HG03103 (cell line): ENCODE measurements at regions not wholly inside any gene's neighbourhood (a gene's known extent, or its start where the extent isn't known, plus 50 kb on each side); places are given as distances from the start of the nearest gene placed in this dataset.
"Not testable (repeated sequence)": the region's sequence is repeated elsewhere in the genome, so short reads cannot be mapped to it uniquely, and the experiment has no call there.

Experiments used
- ATAC-seq: cut with Tn5 transposase; IDR thresholded peaks from one replicate; pipeline ENCODE4 v1.9.1; 2021; ENCODE audit warnings: low read depth; ENCODE audit not compliant: unreplicated experiment

DNA sequence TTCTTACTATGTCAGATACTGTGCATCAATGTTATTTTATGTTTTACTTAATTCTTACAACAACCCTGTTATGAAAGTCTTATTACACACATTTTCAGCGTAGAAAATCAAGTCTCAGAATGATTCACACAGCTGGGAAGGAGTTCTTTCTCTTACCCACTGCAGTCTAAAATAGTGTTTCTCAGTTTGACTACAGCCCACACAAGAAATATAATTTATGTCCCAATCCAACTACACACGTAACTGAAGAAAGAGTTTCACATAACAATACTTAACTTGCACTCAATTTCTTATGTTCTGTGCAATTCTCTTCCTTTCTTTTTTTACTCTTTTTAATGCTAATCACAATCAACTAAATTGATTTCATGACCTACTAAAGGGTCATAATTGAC, 252.8 kb upstream of the ADGRL2 start:
- peak; percentile 65 for ATAC-seq

DNA sequence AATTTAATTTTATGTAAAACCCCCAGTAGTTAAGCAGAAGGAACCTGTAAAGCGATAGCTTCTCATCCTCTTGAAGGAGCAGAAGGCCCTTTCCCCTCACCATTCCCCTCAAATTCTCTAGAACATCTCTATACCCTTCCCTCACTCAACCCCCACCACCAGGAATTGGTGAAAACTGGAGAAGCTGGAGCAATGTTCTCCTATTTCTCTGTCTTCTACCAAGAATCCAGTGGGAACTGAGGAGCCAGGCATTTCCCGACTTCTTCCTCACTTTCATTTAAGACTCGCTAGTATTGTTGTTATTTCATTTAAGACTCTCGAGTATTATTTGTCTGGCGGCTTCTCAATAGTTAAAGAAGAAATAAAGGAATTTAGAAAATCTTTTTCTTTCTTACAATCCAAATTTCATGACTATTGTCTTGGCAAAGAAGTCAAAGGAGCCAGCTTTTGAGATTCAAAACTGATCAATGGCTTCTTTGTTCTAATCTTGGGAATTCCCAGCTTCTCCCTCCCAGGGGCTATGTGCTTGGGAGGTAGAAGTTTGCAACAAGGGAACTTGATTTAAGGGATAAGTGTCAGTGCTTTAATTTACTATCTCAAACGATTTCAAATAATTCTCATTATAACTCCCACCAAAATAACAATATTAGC, 253.3 kb upstream of the ADGRL2 start:
- ATAC-seq = no peak

DNA sequence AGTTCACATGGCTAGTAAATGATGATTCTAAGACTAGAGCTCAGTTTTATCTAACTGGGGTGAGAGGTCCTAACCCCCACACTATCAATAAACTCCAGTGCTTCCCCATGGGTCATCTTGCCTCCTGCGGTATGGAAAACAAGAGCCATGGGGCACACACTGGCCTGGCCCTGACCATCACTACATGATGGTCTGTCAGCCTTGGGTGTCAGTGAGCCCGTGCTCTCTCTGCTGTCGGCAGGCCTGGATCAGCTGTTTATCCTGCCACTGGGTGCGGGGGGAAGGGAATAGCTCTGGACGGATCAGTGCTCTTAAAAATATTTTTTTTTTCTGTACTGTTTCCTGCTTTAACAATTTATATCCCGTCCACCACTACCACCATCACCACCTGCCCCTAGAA, 255.0 kb upstream of the ADGRL2 start:
- ATAC-seq = no peak

DNA sequence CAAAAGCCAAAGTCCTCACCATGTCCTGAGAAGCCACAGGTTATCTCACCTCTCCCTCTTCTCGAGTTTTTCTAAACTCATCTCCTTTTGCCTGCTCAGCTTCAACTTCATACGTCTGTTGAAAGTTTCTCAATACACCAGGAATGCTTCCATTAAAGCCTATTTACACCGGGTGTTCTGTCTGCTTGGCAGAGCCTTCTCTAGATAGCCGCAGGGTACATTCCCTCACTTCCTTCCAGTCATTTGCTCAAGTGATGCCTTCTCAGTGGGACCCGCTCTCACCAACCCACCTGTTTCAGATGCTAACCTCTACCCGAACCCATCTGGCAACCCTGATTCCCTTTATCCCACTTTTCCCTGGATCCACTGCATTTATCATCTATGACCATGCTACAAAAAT, 257.0 kb upstream of the ADGRL2 start:
- ATAC-seq = no peak

- no peak for ATAC-seq
These were observed 258.5 kb upstream of the ADGRL2 start for GRCh38 chr1:81542196-81542595.

DNA sequence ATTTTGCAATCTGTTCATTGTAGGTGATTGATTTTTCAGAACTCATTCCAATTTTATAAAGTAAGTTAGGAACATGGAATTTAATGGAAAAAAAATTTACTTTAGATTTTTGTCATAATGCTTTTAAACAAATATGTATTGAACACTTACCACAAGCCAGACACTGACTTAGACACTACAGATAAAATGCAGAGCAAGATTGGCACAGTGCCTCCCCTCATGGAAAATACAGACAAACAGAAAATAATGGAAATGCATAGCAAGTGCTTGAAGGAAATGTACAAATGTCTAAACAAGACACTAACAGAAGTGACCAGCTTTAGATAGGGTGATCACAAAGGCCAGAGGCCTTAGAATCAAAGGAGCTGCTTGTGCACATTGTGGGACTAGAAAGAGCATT, 260.5 kb upstream of the ADGRL2 start:
- ATAC-seq = no peak

GRCh38 chr1:81529014-81529413, 271.7 kb upstream of the ADGRL2 start:
- no peak for ATAC-seq

- no peak for ATAC-seq
These were observed 275.6 kb upstream of the ADGRL2 start for GRCh38 chr1:81525085-81525484.

DNA sequence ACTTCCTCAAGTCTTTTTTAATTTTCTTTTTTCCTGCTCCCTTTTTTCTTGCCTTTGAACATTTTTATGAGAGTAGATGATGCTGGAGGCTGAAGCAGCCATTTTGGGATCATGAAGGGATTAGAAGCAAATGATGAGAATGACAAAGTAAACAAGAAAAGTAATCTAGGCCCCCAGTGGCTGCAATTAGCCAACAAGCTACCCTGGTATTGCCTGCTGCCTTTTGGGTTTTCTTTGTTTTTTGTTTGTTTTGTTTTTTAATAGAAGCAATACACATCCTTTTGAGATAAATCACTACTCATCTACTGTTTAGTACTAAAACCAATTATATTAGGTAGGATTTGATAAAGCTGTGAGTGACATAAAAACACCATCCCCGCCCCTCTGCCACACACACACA, 280.7 kb upstream of the ADGRL2 start:
- no peak for ATAC-seq

DNA sequence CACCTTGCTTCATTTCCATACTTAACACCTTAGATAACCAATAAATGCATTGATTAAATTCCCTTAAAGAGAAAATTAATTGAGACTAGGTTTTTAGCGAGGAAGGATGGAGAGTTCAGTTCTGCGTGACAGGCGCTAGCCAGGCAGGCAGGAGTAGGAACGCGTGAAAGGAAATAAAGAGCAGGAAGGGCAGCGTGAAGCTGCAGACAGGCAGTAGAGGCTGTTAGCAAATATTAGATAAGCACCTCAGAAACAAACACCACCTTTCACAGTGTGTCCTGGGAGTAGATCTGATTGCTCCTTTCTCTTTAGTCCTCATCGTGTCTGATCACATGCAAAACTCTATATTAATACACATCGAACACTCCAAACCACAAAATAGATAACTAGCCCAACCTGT, 282.7 kb upstream of the ADGRL2 start:
- no peak for ATAC-seq

DNA sequence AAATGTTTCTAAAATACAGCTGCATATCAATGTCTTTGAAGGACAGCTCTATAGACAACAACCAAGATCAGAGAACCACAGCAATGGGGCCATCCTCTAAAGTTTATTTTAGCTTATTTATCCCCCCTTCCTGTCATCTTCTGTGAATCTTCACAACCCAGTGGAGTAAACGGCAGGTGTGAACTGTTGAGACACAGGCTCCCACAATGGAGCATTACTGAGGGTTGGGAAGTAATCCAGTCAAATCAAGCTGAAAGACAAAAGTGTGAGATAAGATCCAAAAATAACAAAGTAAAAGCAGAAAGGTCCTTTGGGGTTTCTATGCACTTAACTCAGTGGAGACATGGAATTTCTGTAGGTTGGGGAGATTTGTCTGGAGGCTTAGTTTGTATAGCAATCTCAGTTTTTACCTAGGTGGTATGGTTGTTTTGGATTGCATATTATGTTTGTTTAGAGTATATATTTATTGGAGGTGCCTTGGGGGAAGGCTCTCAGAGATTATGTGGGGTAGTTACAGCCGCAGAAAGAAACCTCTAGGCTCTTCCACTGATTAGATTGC, 286.9 kb upstream of the ADGRL2 start:
- no peak for ATAC-seq

DNA sequence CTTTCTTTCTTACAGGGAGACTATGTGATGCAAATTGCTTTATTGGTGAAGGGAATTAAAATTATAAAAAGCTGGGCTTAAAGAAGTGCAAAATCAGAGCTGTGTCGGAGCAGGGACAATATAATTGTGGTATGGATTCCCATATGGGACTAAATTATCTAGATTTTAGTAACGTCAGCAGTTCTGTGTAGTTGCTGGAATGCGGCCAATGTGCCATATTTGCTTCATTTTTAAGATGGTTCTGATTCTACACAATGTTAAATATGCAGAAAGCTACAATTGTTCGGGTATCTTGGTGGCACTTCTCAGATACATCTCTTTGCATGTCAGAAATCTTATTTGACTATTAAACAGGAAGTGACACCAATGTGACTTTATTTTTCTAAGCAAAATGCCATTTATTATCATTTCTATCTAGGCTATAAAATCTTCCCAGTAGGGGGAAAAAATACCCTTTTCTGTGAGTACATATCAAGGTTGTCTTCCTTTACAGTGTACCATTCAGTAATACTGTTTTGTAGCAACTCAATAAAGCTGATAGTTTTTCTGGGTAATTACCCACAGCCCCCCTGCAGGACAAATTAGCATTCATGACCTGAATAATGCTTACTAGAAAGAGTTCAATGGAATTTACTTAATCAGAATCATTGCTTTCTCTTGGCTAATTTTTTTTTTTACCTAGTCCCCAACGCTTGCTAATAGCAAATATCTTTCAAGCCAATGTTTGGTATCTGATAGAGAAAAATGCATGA, 288.3 kb upstream of the ADGRL2 start:
- ATAC-seq = no peak

- ATAC-seq = no peak
These were observed 289.5 kb upstream of the ADGRL2 start for GRCh38 chr1:81511281-81511680.

DNA sequence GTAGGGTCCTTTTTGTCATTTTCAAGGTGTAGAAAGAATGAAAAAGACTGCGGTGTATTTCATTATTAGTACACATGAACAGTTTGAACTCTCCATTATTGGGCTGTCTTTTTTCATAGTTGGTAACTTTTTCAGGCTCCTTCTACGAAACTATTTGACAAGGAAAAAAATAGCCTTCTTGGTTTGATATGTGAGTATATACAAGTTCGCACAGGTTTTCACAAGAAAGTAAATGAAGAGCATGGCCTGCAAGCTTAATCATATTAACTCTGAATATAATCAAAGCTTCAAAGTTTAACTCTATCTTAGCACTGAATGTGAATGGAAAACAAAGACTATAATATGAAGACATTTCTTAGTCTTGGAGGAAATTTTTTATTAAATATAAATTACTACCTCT, 290.0 kb upstream of the ADGRL2 start:
- ATAC-seq = no peak

DNA sequence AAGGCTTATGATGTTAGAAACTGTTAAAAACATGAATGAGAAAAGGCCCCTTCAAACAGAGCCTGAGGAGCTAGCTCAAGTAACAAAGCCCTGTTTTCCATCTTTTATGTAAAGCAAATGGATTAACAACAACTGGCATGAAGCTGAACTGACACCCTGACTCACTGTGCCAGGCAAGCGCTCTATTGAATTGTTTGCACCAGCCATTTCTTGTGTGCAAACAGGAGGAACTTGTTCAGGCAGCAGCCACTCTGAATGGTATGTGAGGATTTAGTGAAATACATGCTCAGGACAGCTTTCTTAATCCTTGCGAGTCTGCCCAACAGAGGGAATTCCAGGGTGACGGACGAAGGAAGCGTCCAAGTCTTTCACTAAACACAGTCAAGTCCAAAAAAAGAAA, 291.1 kb upstream of the ADGRL2 start:
- ATAC-seq = no peak

GRCh38 chr1:81506699-81507098, 294.0 kb upstream of the ADGRL2 start:
- no peak for ATAC-seq

GRCh38 chr1:81505831-81506230, 294.9 kb upstream of the ADGRL2 start:
- peak; percentile 100 for ATAC-seq

GRCh38 chr1:81504820-81505219, 295.9 kb upstream of the ADGRL2 start:
- not testable (repeated sequence) for ATAC-seq

DNA sequence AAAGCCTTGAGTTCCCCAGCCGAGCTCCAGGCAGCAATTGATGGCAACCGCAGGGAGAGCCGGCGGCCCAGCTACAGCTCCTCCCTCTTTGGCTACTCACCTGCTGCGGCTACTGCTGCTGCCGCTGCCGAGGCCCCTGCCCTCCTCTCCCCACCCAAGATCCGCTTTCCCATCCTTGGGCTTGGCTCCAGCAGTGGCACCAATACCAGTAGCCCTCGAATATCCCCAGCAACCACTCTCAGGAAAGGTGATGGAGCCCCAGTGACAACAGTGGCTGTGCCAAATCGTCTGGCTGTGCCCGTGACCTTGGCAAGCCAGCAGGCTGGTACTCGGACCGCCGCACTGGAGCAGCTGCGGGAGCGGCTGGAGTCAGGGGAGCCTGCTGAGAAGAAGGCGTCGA, 298.0 kb upstream of the ADGRL2 start:
- not testable (repeated sequence) for ATAC-seq

GRCh38 chr1:81501485-81501884, 299.2 kb upstream of the ADGRL2 start:
- not testable (repeated sequence) for ATAC-seq

- no peak for ATAC-seq
These were observed 301.2 kb upstream of the ADGRL2 start for GRCh38 chr1:81499487-81499886.
